Loucy (cell line): ENCODE measurements at regions not wholly inside any gene's neighbourhood (a gene's known extent, or its start where the extent isn't known, plus 50 kb on each side); places are given as distances from the start of the nearest gene placed in this dataset.

Experiments used
- EZH2phosphoT487 ChIP-seq: fragments of 200-600 bp; IDR thresholded peaks from 2 replicates; pipeline ENCODE4 v1.6.1; 2018; ENCODE audit warnings: antibody characterized with exemption, mild to moderate bottlenecking, moderate library complexity, borderline replicate concordance
- TF ChIP-seq, protein P1 (sequence below): fragments of 200-600 bp; sonication (generic); conservative IDR thresholded peaks from 2 replicates; pipeline ENCODE4 v1.5.1; 2014; ENCODE audit warnings: mild to moderate bottlenecking, antibody characterized with exemption, low read length

DNA sequence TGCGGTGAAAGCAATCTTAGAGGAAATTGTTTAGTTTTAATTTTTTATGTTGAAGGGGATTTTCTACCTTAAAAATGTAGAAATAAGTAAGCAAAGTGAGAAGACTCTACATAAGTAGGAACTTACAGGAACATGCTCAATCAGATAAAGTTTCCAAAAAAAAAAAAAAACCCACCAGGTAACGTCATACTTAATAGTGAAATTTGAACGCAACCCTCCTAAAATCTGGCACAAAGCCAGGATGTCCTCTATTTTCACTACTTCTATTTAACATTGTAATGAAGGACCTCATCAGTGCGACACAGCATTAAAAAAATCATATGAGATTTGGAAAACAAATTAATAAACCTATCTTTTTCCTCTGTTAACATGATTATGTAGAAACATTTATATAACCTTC is 135.0 kb upstream of the FAT4 start:
- TF ChIP-seq, protein P1, sequence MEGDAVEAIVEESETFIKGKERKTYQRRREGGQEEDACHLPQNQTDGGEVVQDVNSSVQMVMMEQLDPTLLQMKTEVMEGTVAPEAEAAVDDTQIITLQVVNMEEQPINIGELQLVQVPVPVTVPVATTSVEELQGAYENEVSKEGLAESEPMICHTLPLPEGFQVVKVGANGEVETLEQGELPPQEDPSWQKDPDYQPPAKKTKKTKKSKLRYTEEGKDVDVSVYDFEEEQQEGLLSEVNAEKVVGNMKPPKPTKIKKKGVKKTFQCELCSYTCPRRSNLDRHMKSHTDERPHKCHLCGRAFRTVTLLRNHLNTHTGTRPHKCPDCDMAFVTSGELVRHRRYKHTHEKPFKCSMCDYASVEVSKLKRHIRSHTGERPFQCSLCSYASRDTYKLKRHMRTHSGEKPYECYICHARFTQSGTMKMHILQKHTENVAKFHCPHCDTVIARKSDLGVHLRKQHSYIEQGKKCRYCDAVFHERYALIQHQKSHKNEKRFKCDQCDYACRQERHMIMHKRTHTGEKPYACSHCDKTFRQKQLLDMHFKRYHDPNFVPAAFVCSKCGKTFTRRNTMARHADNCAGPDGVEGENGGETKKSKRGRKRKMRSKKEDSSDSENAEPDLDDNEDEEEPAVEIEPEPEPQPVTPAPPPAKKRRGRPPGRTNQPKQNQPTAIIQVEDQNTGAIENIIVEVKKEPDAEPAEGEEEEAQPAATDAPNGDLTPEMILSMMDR: no peak
- no peak for TF ChIP-seq EZH2phosphoT487
